HG02642 (cell line): ENCODE measurements at regions not wholly inside any gene's neighbourhood (a gene's known extent, or its start where the extent isn't known, plus 50 kb on each side); places are given as distances from the start of the nearest gene placed in this dataset.
A peak's percentile ranks its signal among the peaks of the same experiment; 100 is the strongest.
"Not testable (repeated sequence)": the region's sequence is repeated elsewhere in the genome, so short reads cannot be mapped to it uniquely, and the experiment has no call there.

Experiments used
- ATAC-seq: cut with Tn5 transposase; IDR thresholded peaks from one replicate; pipeline ENCODE4 v1.9.1; 2021; ENCODE audit warnings: mild to moderate bottlenecking; ENCODE audit not compliant: unreplicated experiment, poor library complexity

- not testable (repeated sequence) for ATAC-seq
Measured at GRCh38 chr2:61723364-61723763, 130.5 kb downstream of the FAM161A start.

GRCh38 chr2:61722800-61723199 lies 131.1 kb downstream of the FAM161A start:
- no peak for ATAC-seq

GRCh38 chr2:61722318-61722717 lies 131.5 kb downstream of the FAM161A start:
- no peak for ATAC-seq

- no peak for ATAC-seq
Measured at GRCh38 chr2:61721382-61721781, 132.5 kb downstream of the FAM161A start.

- no peak for ATAC-seq
Measured at GRCh38 chr2:61720911-61721310, 132.9 kb downstream of the FAM161A start.

- no peak for ATAC-seq
Measured at GRCh38 chr2:61718965-61719364, 134.9 kb downstream of the FAM161A start.

- no peak for ATAC-seq
Measured at GRCh38 chr2:61715506-61715905, 138.4 kb downstream of the FAM161A start.

- no peak for ATAC-seq
Measured at GRCh38 chr2:61714210-61714609, 139.7 kb downstream of the FAM161A start.

- ATAC-seq: no peak
Measured at GRCh38 chr2:61713457-61713856, 140.4 kb downstream of the FAM161A start.

- no peak for ATAC-seq
Measured at GRCh38 chr2:61712060-61712459, 141.8 kb downstream of the FAM161A start.

- no peak for ATAC-seq
Measured at GRCh38 chr2:61710711-61711110, 143.1 kb downstream of the FAM161A start.

GRCh38 chr2:61707984-61708852 lies 145.6 kb downstream of the FAM161A start:
- ATAC-seq: peak; percentile 99

GRCh38 chr2:61705625-61706024 lies 148.2 kb downstream of the FAM161A start:
- ATAC-seq: no peak

- no peak for ATAC-seq
Measured at GRCh38 chr2:61704364-61704763, 149.5 kb downstream of the FAM161A start.

- ATAC-seq: no peak
Measured at GRCh38 chr2:61702088-61702467, 151.8 kb downstream of the FAM161A start.

- no peak for ATAC-seq
Measured at GRCh38 chr2:61700464-61700863, 153.4 kb downstream of the FAM161A start.

- peak; percentile 95 for ATAC-seq
Measured at GRCh38 chr2:61694312-61695274, 156.4 kb upstream of the XPO1 start.

GRCh38 chr2:61693744-61694143 lies 155.6 kb upstream of the XPO1 start:
- no peak for ATAC-seq

GRCh38 chr2:61690078-61690596 lies 152.0 kb upstream of the XPO1 start:
- ATAC-seq: no peak

GRCh38 chr2:61689568-61689967 lies 151.4 kb upstream of the XPO1 start:
- no peak for ATAC-seq
